AG09319 (cell line): ENCODE measurements at regions not wholly inside any gene's neighbourhood (a gene's known extent, or its start where the extent isn't known, plus 50 kb on each side); places are given as distances from the start of the nearest gene placed in this dataset.

ENCODE experiments used
- DNase-seq: peaks from one replicate; pipeline ENCODE4 v3.0.0-alpha.2; 2010; ENCODE audit warnings: low read depth; ENCODE audit errors: extremely low read depth
- CTCF ChIP-seq: IDR thresholded peaks from 2 replicates; pipeline ENCODE4 v1.5.1; 2011; ENCODE audit warnings: low read depth, mild to moderate bottlenecking, inconsistent platforms, low read length, moderate library complexity

GRCh38 chr14:30297876-30298795 is 260.8 kb upstream of the G2E3 start:
- no peak for DNase-seq
- no peak for TF ChIP-seq CTCF

- DNase-seq = no peak
- TF ChIP-seq CTCF = no peak
These were observed 259.0 kb upstream of the G2E3 start for GRCh38 chr14:30299915-30300314.

- DNase-seq = no peak
- no peak for TF ChIP-seq CTCF
These were observed 255.6 kb upstream of the G2E3 start for GRCh38 chr14:30303350-30303749.

DNA sequence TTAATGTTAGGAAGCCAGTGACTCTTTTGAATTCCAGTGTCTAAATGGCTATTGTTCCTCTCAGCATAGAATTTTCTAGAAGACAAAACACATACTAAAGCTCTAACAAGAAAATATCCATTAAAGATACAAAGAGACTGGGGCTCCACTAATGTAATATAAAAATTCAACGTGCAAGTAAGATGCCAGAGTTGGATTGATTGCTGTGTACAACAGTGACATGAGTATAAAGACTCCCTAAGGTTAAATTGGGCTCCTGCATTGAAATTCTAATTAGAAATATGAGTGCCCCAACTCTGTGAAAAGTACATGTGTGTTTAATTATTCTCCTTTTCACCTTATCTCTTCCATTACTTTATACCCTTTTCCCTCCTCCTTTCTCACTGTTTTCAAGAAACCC is 253.6 kb upstream of the G2E3 start:
- no peak for TF ChIP-seq CTCF

GRCh38 chr14:30309405-30309804 is 249.6 kb upstream of the G2E3 start:
- no peak for TF ChIP-seq CTCF
- DNase-seq = no peak

More for the DNA sequence above, 253.6 kb upstream of the G2E3 start:
- DNase-seq = no peak

- no peak for DNase-seq
- TF ChIP-seq CTCF = no peak
These were observed 246.7 kb upstream of the G2E3 start for GRCh38 chr14:30312214-30312613.

- no peak for TF ChIP-seq CTCF
- no peak for DNase-seq
These were observed 241.2 kb upstream of the G2E3 start for GRCh38 chr14:30317729-30318128.
